A549 (cell line): ENCODE measurements at regions not wholly inside any gene's neighbourhood (a gene's known extent, or its start where the extent isn't known, plus 50 kb on each side); places are given as distances from the start of the nearest gene placed in this dataset.

Source experiments
- POLR2A ChIP-seq: IDR thresholded peaks from 2 replicates; pipeline ENCODE4 v1.6.1; 2012; ENCODE audit warnings: mild to moderate bottlenecking, low read length
- RCOR1 ChIP-seq: fragments of 150-350 bp; IDR thresholded peaks from 2 replicates; pipeline ENCODE4 v1.6.1; 2014; ENCODE audit warnings: antibody characterized with exemption, low read length, low read depth
- SREBF2 ChIP-seq: fragments of 450-650 bp; IDR thresholded peaks from 2 replicates; pipeline ENCODE4 v1.6.1; 2014; ENCODE audit warnings: mild to moderate bottlenecking, moderate library complexity
- TF ChIP-seq, protein P1 (sequence below): IDR thresholded peaks from 2 replicates; pipeline ENCODE4 v1.6.1; 2012
- TF ChIP-seq, protein P2 (sequence below): fragments of >200 bp; sonication (Bioruptor Twin); formaldehyde crosslinking; IDR thresholded peaks from 3 replicates; pipeline ENCODE4 v1.5.1; 2016

DNA sequence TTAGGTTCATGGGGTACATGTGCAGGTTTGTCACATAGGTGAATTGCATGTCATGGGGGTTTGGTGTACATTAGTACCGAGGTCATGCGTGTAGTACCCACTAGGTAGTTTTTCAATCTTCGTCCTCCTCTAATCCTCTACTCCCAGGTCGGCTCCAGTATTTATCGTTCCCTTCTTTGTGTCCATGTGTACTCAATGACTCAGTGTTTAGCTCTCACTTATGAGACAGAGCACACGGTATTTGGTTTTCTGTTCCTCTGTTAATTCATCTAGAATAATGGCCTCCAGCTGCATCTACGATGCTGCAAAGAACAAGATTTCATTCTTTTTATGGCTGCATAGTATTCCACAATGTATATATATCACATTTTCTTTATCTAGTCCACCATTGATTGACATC is 850.9 kb upstream of the MDGA2 start:
- TF ChIP-seq, protein P1, sequence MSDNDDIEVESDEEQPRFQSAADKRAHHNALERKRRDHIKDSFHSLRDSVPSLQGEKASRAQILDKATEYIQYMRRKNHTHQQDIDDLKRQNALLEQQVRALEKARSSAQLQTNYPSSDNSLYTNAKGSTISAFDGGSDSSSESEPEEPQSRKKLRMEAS = no peak
- TF ChIP-seq, protein P2, sequence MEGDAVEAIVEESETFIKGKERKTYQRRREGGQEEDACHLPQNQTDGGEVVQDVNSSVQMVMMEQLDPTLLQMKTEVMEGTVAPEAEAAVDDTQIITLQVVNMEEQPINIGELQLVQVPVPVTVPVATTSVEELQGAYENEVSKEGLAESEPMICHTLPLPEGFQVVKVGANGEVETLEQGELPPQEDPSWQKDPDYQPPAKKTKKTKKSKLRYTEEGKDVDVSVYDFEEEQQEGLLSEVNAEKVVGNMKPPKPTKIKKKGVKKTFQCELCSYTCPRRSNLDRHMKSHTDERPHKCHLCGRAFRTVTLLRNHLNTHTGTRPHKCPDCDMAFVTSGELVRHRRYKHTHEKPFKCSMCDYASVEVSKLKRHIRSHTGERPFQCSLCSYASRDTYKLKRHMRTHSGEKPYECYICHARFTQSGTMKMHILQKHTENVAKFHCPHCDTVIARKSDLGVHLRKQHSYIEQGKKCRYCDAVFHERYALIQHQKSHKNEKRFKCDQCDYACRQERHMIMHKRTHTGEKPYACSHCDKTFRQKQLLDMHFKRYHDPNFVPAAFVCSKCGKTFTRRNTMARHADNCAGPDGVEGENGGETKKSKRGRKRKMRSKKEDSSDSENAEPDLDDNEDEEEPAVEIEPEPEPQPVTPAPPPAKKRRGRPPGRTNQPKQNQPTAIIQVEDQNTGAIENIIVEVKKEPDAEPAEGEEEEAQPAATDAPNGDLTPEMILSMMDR = no peak
- no peak for TF ChIP-seq RCOR1
- TF ChIP-seq POLR2A = no peak
- no peak for TF ChIP-seq SREBF2
